ENCODE measurements at regions not wholly inside any gene's neighbourhood (a gene's known extent, or its start where the extent isn't known, plus 50 kb on each side); places are given as distances from the start of the nearest gene placed in this dataset.

GRCh38 chr5:156020647-156021046 lies 306.3 kb upstream of the SGCD start:
- no peak for TF ChIP-seq CTCF (IDR thresholded peaks at IDR 0.05)
- no peak for TF ChIP-seq POLR2AphosphoS5 (IDR thresholded peaks at IDR 0.05)
